A549 (cell line): ENCODE measurements at regions not wholly inside any gene's neighbourhood (a gene's known extent, or its start where the extent isn't known, plus 50 kb on each side); places are given as distances from the start of the nearest gene placed in this dataset.

Experiments used
- BHLHE40 ChIP-seq: IDR thresholded peaks from 2 replicates; pipeline ENCODE4 v1.6.1; 2012; ENCODE audit warnings: low read depth, low read length, inconsistent platforms
- CHD2 ChIP-seq: fragments of 150-350 bp; IDR thresholded peaks from 2 replicates; pipeline ENCODE4 v1.6.1; 2014; ENCODE audit warnings: low read length; ENCODE audit not compliant: partially characterized antibody
- GATA3 ChIP-seq: IDR thresholded peaks from 2 replicates; pipeline ENCODE4 v1.6.1; 2012; ENCODE audit warnings: borderline replicate concordance
- NR3C1 ChIP-seq: fragments of >200 bp; sonication (Bioruptor Twin); formaldehyde crosslinking; IDR thresholded peaks from 3 replicates; pipeline ENCODE4 v1.6.1; 2017
- RCOR1 ChIP-seq: fragments of 150-350 bp; IDR thresholded peaks from 2 replicates; pipeline ENCODE4 v1.6.1; 2014; ENCODE audit warnings: antibody characterized with exemption, low read length, low read depth
- SMC3 ChIP-seq: fragments of >200 bp; sonication (Bioruptor Twin); formaldehyde crosslinking; IDR thresholded peaks from 3 replicates; pipeline ENCODE4 v1.6.1; 2018; ENCODE audit warnings: inconsistent platforms
- TF ChIP-seq, protein P1 (sequence below): fragments of >200 bp; sonication (Bioruptor Twin); formaldehyde crosslinking; IDR thresholded peaks from 3 replicates; pipeline ENCODE4 v1.5.1; 2016

DNA sequence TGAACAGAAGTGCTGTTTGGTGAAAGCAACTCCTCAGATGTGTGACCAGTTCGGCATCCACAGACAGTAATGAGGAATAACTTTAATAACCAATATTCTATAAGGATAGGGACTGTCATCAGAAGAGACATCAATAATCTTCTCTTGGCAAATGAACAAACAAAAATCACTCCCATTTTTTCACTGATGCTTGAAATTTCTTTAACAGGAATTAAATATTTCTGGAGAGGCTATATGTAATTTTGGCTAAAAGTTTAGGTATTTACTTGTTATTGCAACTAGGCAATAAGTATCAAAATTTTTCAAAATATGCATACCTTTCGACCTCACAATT, 121.6 kb upstream of the EEA1 start:
- no peak for TF ChIP-seq NR3C1
- TF ChIP-seq CHD2: no peak
- TF ChIP-seq, protein P1, sequence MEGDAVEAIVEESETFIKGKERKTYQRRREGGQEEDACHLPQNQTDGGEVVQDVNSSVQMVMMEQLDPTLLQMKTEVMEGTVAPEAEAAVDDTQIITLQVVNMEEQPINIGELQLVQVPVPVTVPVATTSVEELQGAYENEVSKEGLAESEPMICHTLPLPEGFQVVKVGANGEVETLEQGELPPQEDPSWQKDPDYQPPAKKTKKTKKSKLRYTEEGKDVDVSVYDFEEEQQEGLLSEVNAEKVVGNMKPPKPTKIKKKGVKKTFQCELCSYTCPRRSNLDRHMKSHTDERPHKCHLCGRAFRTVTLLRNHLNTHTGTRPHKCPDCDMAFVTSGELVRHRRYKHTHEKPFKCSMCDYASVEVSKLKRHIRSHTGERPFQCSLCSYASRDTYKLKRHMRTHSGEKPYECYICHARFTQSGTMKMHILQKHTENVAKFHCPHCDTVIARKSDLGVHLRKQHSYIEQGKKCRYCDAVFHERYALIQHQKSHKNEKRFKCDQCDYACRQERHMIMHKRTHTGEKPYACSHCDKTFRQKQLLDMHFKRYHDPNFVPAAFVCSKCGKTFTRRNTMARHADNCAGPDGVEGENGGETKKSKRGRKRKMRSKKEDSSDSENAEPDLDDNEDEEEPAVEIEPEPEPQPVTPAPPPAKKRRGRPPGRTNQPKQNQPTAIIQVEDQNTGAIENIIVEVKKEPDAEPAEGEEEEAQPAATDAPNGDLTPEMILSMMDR: no peak
- no peak for TF ChIP-seq RCOR1
- no peak for TF ChIP-seq SMC3
- TF ChIP-seq GATA3: no peak
- no peak for TF ChIP-seq BHLHE40
